PC-3 (cell line): ENCODE measurements at regions not wholly inside any gene's neighbourhood (a gene's known extent, or its start where the extent isn't known, plus 50 kb on each side); places are given as distances from the start of the nearest gene placed in this dataset.

ENCODE experiments used
- ATAC-seq: fragments of 200-7000 bp; cut with Tn5 transposase; 2 replicates; pipeline ENCODE4 v1.9.1; 2020; ENCODE audit warnings: mild to moderate bottlenecking, moderate library complexity
- BruUV-seq: library from RNA; stranded (reverse); fragments of 400-500 nt; replicated peaks from 2 replicates; lab custom pipeline; 2021; lab: Mats Ljungman, UMichigan
- CTCF ChIA-PET: fragments of 300-600 bp; sonication (Branson Sonifier 250); formaldehyde crosslinking; loops from one replicate; lab custom pipeline; 2022; ENCODE audit warnings: antibody characterized with exemption; lab: Charles Lee
- POLR2A ChIA-PET: fragments of 300-600 bp; sonication (Branson Sonifier 250); formaldehyde crosslinking; loops from one replicate; lab custom pipeline; 2022; ENCODE audit warnings: antibody characterized with exemption; ENCODE audit not compliant: unreplicated experiment; lab: Charles Lee
- DNase-seq: peaks from one replicate; pipeline ENCODE4 v3.0.0-alpha.2; 2015
- H2AFZ ChIP-seq: fragments of 300-600 bp; sonication (generic); 2 replicates; pipeline ENCODE4 v1.6.0; 2016; ENCODE audit warnings: antibody characterized with exemption, low read length
- H3F3A ChIP-seq: fragments of 300-600 bp; sonication (generic); one replicate; pipeline ENCODE4 v1.6.0; 2017; ENCODE audit warnings: antibody characterized with exemption, low read length, control low read depth, mild to moderate bottlenecking; ENCODE audit not compliant: unreplicated experiment
- H3K27ac ChIP-seq: fragments of 300-600 bp; sonication (generic); 2 replicates; pipeline ENCODE4 v1.5.1; 2016; ENCODE audit warnings: mild to moderate bottlenecking, low read length
- H3K27me3 ChIP-seq: fragments of 300-600 bp; sonication (generic); 2 replicates; pipeline ENCODE4 v1.6.1; 2016; ENCODE audit warnings: low read length, mixed read lengths
- H3K36me3 ChIP-seq: fragments of 300-600 bp; sonication (generic); 2 replicates; pipeline ENCODE4 v1.6.1; 2016; ENCODE audit warnings: low read depth, mixed run types, low read length, mixed read lengths
- H3K4me1 ChIP-seq: fragments of 300-600 bp; sonication (generic); 2 replicates; pipeline ENCODE4 v1.5.1; 2016; ENCODE audit warnings: low read length; ENCODE audit not compliant: insufficient read depth
- H3K4me2 ChIP-seq: fragments of 300-600 bp; sonication (generic); 2 replicates; pipeline ENCODE4 v1.6.0; 2016; ENCODE audit warnings: low read length
- H3K4me3 ChIP-seq: fragments of 300-600 bp; sonication (generic); 2 replicates; pipeline ENCODE4 v1.5.1; 2016; ENCODE audit warnings: mild to moderate bottlenecking, low read length, mixed read lengths
- H3K79me2 ChIP-seq: fragments of 300-600 bp; sonication (generic); 2 replicates; pipeline ENCODE4 v1.6.1; 2017; ENCODE audit warnings: low read length, mixed read lengths
- H3K9ac ChIP-seq: fragments of 300-600 bp; sonication (generic); 2 replicates; pipeline ENCODE4 v1.6.0; 2016; ENCODE audit warnings: mild to moderate bottlenecking, low read length
- H3K9me2 ChIP-seq: fragments of 300-600 bp; sonication (generic); replicated peaks from 2 replicates; pipeline ENCODE4 v1.6.1; 2016; ENCODE audit warnings: mixed run types, low read length, mixed read lengths
- H3K9me3 ChIP-seq: fragments of 300-600 bp; sonication (generic); 2 replicates; pipeline ENCODE4 v1.6.1; 2016; ENCODE audit warnings: low read length, mixed read lengths
- H4K20me1 ChIP-seq: fragments of 300-600 bp; sonication (generic); 2 replicates; pipeline ENCODE4 v1.6.1; 2016; ENCODE audit warnings: low read length, mixed read lengths
- EZH2 ChIP-seq: fragments of 300-600 bp; sonication (generic); IDR thresholded peaks from one replicate; pipeline ENCODE4 v1.6.1; 2017; ENCODE audit warnings: antibody characterized with exemption, mild to moderate bottlenecking, low read length; ENCODE audit not compliant: unreplicated experiment
- EZH2phosphoT487 ChIP-seq: fragments of 300-600 bp; sonication (generic); IDR thresholded peaks from 2 replicates; pipeline ENCODE4 v1.6.1; 2018; ENCODE audit warnings: mild to moderate bottlenecking, antibody characterized with exemption, low read length, borderline replicate concordance
- intact Hi-C: fragments of 100-400 bp; cut with micrococcal nuclease; formaldehyde crosslinking; loops from 2 replicates; pipeline ENCODE4 v1.9.0; 2023
- TF ChIP-seq, protein P1 (sequence below): fragments of 300-600 bp; sonication (generic); conservative IDR thresholded peaks from 2 replicates; pipeline ENCODE4 v1.5.1; 2017; ENCODE audit warnings: antibody characterized with exemption, low read depth, mild to moderate bottlenecking, low read length

DNA sequence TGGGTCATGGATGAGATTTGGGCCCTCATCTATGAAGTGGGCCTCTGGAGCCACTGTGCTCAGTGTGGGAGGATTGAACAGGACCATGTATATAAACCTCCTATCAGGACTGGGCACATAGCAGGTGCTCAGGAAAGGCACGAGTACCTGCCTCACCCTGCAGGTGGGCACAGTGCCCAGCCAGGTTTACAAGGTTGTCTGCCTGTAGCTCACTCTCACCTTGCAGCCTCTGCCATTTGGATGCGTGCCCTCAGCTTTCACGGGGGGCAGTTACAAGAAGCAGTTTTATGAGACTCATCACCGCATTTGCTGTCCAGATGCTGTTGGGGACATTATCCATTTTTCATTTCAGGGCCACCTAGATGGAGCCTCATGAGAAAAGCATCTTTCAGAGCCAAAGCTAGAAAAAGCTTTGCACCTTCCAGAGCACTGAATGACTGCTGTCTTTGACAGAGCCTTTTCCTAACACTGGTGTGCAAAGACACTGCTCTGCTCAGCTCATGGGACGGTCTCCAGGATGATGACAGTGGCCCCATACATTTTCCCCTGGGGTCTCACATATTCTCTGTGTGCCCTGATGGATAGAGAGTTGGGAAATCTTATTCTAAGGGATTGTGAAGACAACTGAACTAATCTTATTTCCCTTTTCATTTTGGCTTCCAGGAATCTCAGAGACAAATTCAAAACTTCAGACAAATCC, 327.5 kb upstream of the RTL1 start:
- Histone ChIP-seq H4K20me1 (no peaks in the 10 kb centered on the region), H3K9me2 (no peaks in the 10 kb centered on the region), H3F3A (no peaks in the 10 kb centered on the region), H3K9me3 (no peaks in the 10 kb centered on the region), H3K27ac (no peak overlapping the region), H3K4me2 (no peak overlapping the region), H3K79me2 (no peaks in the 10 kb centered on the region), H3K4me3 (no peak overlapping the region), H3K27me3 (no peaks in the 10 kb centered on the region), H3K36me3 (no peaks in the 10 kb centered on the region), H3K4me1 (no peaks in the 10 kb centered on the region), H3K9ac (no peak overlapping the region), H2AFZ (no peak overlapping the region)
- no peak for ATAC-seq
- no peak for DNase-seq
- BruUV-seq = no TSS peak
- intact Hi-C loops = loop anchor here (10.0 kb wide), 1 partner anchor 136 kb away; no protein-coding TSS in a partner anchor
- CTCF ChIA-PET = no interaction called here
- POLR2A ChIA-PET = no interaction called here
- TF ChIP-seq EZH2 = no peak
- TF ChIP-seq EZH2phosphoT487 = no peak
- TF ChIP-seq, protein P1, sequence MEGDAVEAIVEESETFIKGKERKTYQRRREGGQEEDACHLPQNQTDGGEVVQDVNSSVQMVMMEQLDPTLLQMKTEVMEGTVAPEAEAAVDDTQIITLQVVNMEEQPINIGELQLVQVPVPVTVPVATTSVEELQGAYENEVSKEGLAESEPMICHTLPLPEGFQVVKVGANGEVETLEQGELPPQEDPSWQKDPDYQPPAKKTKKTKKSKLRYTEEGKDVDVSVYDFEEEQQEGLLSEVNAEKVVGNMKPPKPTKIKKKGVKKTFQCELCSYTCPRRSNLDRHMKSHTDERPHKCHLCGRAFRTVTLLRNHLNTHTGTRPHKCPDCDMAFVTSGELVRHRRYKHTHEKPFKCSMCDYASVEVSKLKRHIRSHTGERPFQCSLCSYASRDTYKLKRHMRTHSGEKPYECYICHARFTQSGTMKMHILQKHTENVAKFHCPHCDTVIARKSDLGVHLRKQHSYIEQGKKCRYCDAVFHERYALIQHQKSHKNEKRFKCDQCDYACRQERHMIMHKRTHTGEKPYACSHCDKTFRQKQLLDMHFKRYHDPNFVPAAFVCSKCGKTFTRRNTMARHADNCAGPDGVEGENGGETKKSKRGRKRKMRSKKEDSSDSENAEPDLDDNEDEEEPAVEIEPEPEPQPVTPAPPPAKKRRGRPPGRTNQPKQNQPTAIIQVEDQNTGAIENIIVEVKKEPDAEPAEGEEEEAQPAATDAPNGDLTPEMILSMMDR = no peak

DNA sequence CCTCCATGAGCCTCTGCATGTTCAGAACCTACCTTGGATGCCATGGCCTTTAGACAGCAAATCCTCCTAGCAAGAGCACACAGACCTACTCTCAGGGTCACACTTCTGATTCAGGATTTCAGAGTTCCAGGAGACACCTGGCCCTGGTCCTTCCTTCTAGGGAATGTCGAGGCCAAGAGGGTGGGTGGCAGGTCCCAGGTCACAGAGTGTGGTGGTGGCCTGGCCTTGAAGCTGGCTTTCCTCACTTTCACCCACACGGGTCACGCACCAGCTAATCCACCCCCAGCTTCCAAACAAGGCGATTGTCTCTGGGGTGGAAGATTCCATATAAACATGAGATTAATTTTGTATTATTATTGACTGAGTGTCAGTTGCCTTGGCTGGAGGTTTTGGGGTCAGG, 328.3 kb upstream of the RTL1 start:
- intact Hi-C loops = loop anchor here (10.0 kb wide), 1 partner anchor 137 kb away; no protein-coding TSS in a partner anchor
- no peak for DNase-seq
- H4K20me1 ChIP-seq = no peaks in the 10 kb centered on the region
- no peaks in the 10 kb centered on the region for H3K27me3 ChIP-seq
- TF ChIP-seq EZH2 = no peak
- TF ChIP-seq, protein P1 = no peak
- no peak for TF ChIP-seq EZH2phosphoT487
- H3K9me2 ChIP-seq = no peaks in the 10 kb centered on the region
- no peak for ATAC-seq
- no peak overlapping the region for H3K9ac ChIP-seq
- ChIA-PET CTCF (no interaction called here), POLR2A (no interaction called here)
- no peak overlapping the region for H3K27ac ChIP-seq
- H3K4me3 ChIP-seq = no peak overlapping the region
- H3K79me2 ChIP-seq = no peaks in the 10 kb centered on the region
- no peaks in the 10 kb centered on the region for H3K4me1 ChIP-seq
- H2AFZ ChIP-seq = no peak overlapping the region
- H3F3A ChIP-seq = no peaks in the 10 kb centered on the region
- no TSS peak for BruUV-seq
- H3K36me3 ChIP-seq = no peaks in the 10 kb centered on the region
- no peak overlapping the region for H3K4me2 ChIP-seq
- no peaks in the 10 kb centered on the region for H3K9me3 ChIP-seq

DNA sequence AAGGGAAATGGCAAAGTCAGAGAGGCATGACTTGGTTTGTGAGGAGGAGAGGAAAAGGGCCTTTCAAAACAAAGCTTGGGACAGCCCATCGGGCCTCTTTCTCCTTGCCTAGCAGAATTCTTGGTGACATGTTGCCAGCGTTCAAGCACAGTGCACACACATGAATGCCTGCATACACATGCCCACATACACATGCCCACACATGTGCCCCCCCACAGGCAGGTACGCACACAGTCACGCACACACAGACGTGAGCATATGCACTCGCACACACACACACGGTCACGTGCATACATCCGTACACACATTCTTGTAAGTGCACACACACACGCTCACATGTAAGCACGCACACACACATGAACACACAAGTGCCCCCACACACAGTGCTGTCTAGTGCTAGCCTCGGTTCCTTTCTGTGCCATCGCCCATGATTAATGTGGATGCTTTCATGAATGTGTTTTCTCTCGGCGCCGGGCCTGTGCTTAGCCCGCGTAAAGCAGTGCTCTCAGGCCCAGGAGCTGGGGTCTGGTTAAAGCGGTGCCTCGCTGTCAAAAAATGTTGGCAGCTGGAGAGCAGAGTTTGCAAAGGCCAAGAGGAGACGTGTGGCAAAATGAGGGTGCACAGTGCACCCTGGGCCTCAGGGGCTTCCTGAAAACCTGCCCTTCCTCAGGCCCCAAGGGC, 328.8 kb upstream of the DIO3 start:
- Histone ChIP-seq H3K79me2 (no peaks in the 10 kb centered on the region), H2AFZ (no peak overlapping the region), H3K4me1 (no peaks in the 10 kb centered on the region), H3K27me3 (no peaks in the 10 kb centered on the region), H3K4me3 (no peak overlapping the region), H3K36me3 (no peaks in the 10 kb centered on the region), H3K27ac (no peak overlapping the region), H3K9ac (no peak overlapping the region), H3K4me2 (no peak overlapping the region), H4K20me1 (no peaks in the 10 kb centered on the region), H3K9me2 (no peaks in the 10 kb centered on the region), H3F3A (no peaks in the 10 kb centered on the region), H3K9me3 (no peaks in the 10 kb centered on the region)
- intact Hi-C loops = loop anchor here (10.0 kb wide), 1 partner anchor 138 kb away; no protein-coding TSS in a partner anchor
- POLR2A ChIA-PET = no interaction called here
- no peak for TF ChIP-seq EZH2
- TF ChIP-seq, protein P1 = no peak
- no peak for TF ChIP-seq EZH2phosphoT487
- ATAC-seq (no peak), DNase-seq (no peak)
- BruUV-seq = no TSS peak
- CTCF ChIA-PET = no interaction called here
